HCT116 (cell line): ENCODE measurements at regions not wholly inside any gene's neighbourhood (a gene's known extent, or its start where the extent isn't known, plus 50 kb on each side); places are given as distances from the start of the nearest gene placed in this dataset.

ENCODE experiments used
- ATAC-seq: fragments of 200-7000 bp; cut with Tn5 transposase; 2 replicates; pipeline ENCODE4 v1.9.1; 2020; ENCODE audit warnings: mild to moderate bottlenecking, moderate library complexity
- BruUV-seq: library from RNA; stranded (reverse); fragments of 400-500 nt; replicated peaks from 2 replicates; lab custom pipeline; 2021; lab: Mats Ljungman, UMichigan
- CTCF ChIA-PET: fragments of 300-600 bp; sonication (Branson Sonifier 250); formaldehyde crosslinking; loops from one replicate; lab custom pipeline; 2021; ENCODE audit warnings: antibody characterized with exemption; lab: Charles Lee
- POLR2A ChIA-PET: fragments of 300-600, 350-600 bp; sonication (Branson Sonifier 250); formaldehyde crosslinking; loops from one replicate; lab custom pipeline; 2021; ENCODE audit warnings: antibody characterized with exemption; lab: Charles Lee
- RAD21 ChIA-PET, 2 experiments: fragments of 300-600 bp; sonication (Branson Sonifier 250); formaldehyde crosslinking; loops; one replicate each; lab custom pipeline; 2023; ENCODE audit warnings: low total read pairs in 2 of 2; ENCODE audit not compliant: uncharacterized antibody in 2 of 2, unreplicated experiment in 2 of 2, low non-redundant PET in 1 of 2; lab: Charles Lee
- DNase-seq: peaks from one replicate; pipeline ENCODE4 v3.0.0-alpha.2; 2010; ENCODE audit warnings: low read depth, low spot score
- H2AFZ ChIP-seq: fragments of 200-600 bp; shearing (Covaris generic), sonication (generic); 2 replicates; pipeline ENCODE4 v1.6.1; 2017; ENCODE audit warnings: low read depth, mixed run types, mixed read lengths, antibody characterized with exemption, low read length; ENCODE audit not compliant: poor library complexity, severe bottlenecking
- H3K27ac ChIP-seq: 2 replicates; pipeline ENCODE4 v1.5.1; 2012; ENCODE audit warnings: low read depth, low read length
- H3K27me3 ChIP-seq: fragments of 200-600 bp; sonication (generic); 2 replicates; pipeline ENCODE4 v1.6.1; 2016; ENCODE audit warnings: mixed run types, low read length, mixed read lengths; ENCODE audit not compliant: insufficient read depth
- H3K36me3 ChIP-seq, 2 experiments: fragments of 200-500 bp in 1 of 2; fragments of 200-600 bp in 1 of 2; sonication (Bioruptor generic) in 1 of 2; sonication (generic) in 1 of 2; 2 replicates each; pipeline versions ENCODE4 v1.5.1 to v1.6.1; 2014 to 2016; ENCODE audit warnings: low read length in 2 of 2, inconsistent platforms in 1 of 2, mixed read lengths in 1 of 2, mixed run types in 1 of 2; ENCODE audit not compliant: insufficient read depth in 2 of 2, control insufficient read depth in 1 of 2
- H3K4me1 ChIP-seq, 2 experiments: fragments of 200-600 bp in 1 of 2; sonication (generic) in 1 of 2; 2 replicates each; pipeline versions ENCODE4 v1.5.1 to v1.6.1; 2012 to 2017; ENCODE audit warnings: low read length in 2 of 2, inconsistent platforms in 1 of 2, mild to moderate bottlenecking in 1 of 2, mixed read lengths in 1 of 2, mixed run types in 1 of 2, moderate library complexity in 1 of 2; ENCODE audit not compliant: insufficient read depth in 2 of 2, control insufficient read depth in 1 of 2
- H3K4me2 ChIP-seq: fragments of 200-600 bp; sonication (generic); 2 replicates; pipeline ENCODE4 v1.6.1; 2017; ENCODE audit warnings: mixed run types, low read length, mixed read lengths
- H3K4me3 ChIP-seq, 2 experiments: fragments of 200-600 bp in 1 of 2; sonication (generic) in 1 of 2; replicated peaks in 1 of 2; 2 replicates each; pipeline ENCODE4 v1.5.1; 2011 to 2016; ENCODE audit warnings: low read length in 2 of 2, control low read depth in 1 of 2, low read depth in 1 of 2, mild to moderate bottlenecking in 1 of 2, mixed read lengths in 1 of 2, mixed run types in 1 of 2
- H3K79me2 ChIP-seq: fragments of 200-600 bp; sonication (generic); 2 replicates; pipeline ENCODE4 v1.6.1; 2017; ENCODE audit warnings: mild to moderate bottlenecking, mixed run types, low read length, moderate library complexity, mixed read lengths; ENCODE audit not compliant: insufficient read depth
- H3K9ac ChIP-seq: fragments of 200-600 bp; sonication (generic); 2 replicates; pipeline ENCODE4 v1.6.1; 2016; ENCODE audit warnings: low read length, mixed read lengths
- H3K9me2 ChIP-seq: fragments of 200-600 bp; sonication (generic), shearing (Covaris generic); 2 replicates; pipeline ENCODE4 v1.6.1; 2017; ENCODE audit warnings: mixed run types, mild to moderate bottlenecking, moderate library complexity; ENCODE audit not compliant: insufficient read depth
- H3K9me3 ChIP-seq, 2 experiments: fragments of 200-500 bp in 1 of 2; fragments of 200-600 bp in 1 of 2; sonication (Bioruptor generic) in 1 of 2; sonication (generic) in 1 of 2; 2 replicates each; pipeline ENCODE4 v1.6.1; 2014 to 2017; ENCODE audit warnings: low read length in 2 of 2, mixed read lengths in 2 of 2, inconsistent platforms in 1 of 2, low read depth in 1 of 2, mild to moderate bottlenecking in 1 of 2, mixed run types in 1 of 2, moderate library complexity in 1 of 2; ENCODE audit not compliant: control insufficient read depth in 1 of 2, insufficient read depth in 1 of 2
- H4K20me1 ChIP-seq: fragments of 200-600 bp; sonication (generic), shearing (Covaris generic); 2 replicates; pipeline ENCODE4 v1.6.1; 2017; ENCODE audit warnings: mixed run types, mild to moderate bottlenecking, moderate library complexity; ENCODE audit not compliant: insufficient read depth
- CBX3 ChIP-seq: IDR thresholded peaks from 2 replicates; pipeline ENCODE4 v1.6.1; 2012; ENCODE audit warnings: low read depth
- CEBPB ChIP-seq: IDR thresholded peaks from 2 replicates; pipeline ENCODE4 v1.6.1; 2012; ENCODE audit warnings: low read depth
- EGR1 ChIP-seq: IDR thresholded peaks from 2 replicates; pipeline ENCODE4 v1.6.1; 2012; ENCODE audit warnings: low read depth
- ELF1 ChIP-seq: IDR thresholded peaks from 2 replicates; pipeline ENCODE4 v1.6.1; 2012; ENCODE audit warnings: low read depth, borderline replicate concordance
- EZH2 ChIP-seq: fragments of 200-600 bp; sonication (generic); IDR thresholded peaks from 2 replicates; pipeline ENCODE4 v1.6.1; 2017; ENCODE audit warnings: antibody characterized with exemption, mixed run types
- EZH2phosphoT487 ChIP-seq: fragments of 200-600 bp; IDR thresholded peaks from 2 replicates; pipeline ENCODE4 v1.6.1; 2018; ENCODE audit warnings: antibody characterized with exemption, borderline replicate concordance
- FOSL1 ChIP-seq: IDR thresholded peaks from 2 replicates; pipeline ENCODE4 v1.6.1; 2012; ENCODE audit warnings: low read depth
- JUND ChIP-seq: IDR thresholded peaks from 2 replicates; pipeline ENCODE4 v1.6.1; 2012
- RAD21 ChIP-seq: IDR thresholded peaks from 2 replicates; pipeline ENCODE4 v1.6.1; 2012; ENCODE audit warnings: low read depth, mild to moderate bottlenecking
- SIN3A ChIP-seq: IDR thresholded peaks from 2 replicates; pipeline ENCODE4 v1.6.1; 2012; ENCODE audit warnings: low read depth
- SP1 ChIP-seq: IDR thresholded peaks from 2 replicates; pipeline ENCODE4 v1.6.1; 2012; ENCODE audit warnings: low read depth
- TCF7L2 ChIP-seq: IDR thresholded peaks from 2 replicates; pipeline ENCODE4 v1.7.0; 2011; ENCODE audit warnings: borderline replicate concordance, inconsistent platforms; ENCODE audit not compliant: insufficient read depth, insufficient read length; ENCODE audit errors: extremely low read depth
- YY1 ChIP-seq: IDR thresholded peaks from 2 replicates; pipeline ENCODE4 v1.6.1; 2011; ENCODE audit warnings: low read length, low read depth, moderate library complexity, mild to moderate bottlenecking; ENCODE audit not compliant: insufficient replicate concordance; ENCODE audit errors: extremely low read depth
- ZFX ChIP-seq: fragments of 450-650 bp; IDR thresholded peaks from 2 replicates; pipeline ENCODE4 v1.6.1; 2017
- ZNF274 ChIP-seq: fragments of 200-500 bp; sonication (Bioruptor generic); IDR thresholded peaks from 2 replicates; pipeline ENCODE4 v1.6.1; 2014; ENCODE audit warnings: mild to moderate bottlenecking, low read depth, low read length, inconsistent platforms
- intact Hi-C: fragments of 100-400 bp; cut with micrococcal nuclease; formaldehyde crosslinking; loops from 2 replicates; pipeline ENCODE4 v1.10.0; 2022
- TF ChIP-seq, protein P1 (sequence below): IDR thresholded peaks from 2 replicates; pipeline ENCODE4 v1.6.1; 2012
- TF ChIP-seq, protein P2 (sequence below): IDR thresholded peaks from 2 replicates; pipeline ENCODE4 v1.6.1; 2011; ENCODE audit warnings: mild to moderate bottlenecking, low read length, moderate library complexity; ENCODE audit not compliant: insufficient replicate concordance; ENCODE audit errors: extremely low read depth
- TF ChIP-seq, protein P3 (sequence below): IDR thresholded peaks from 2 replicates; pipeline ENCODE4 v1.6.1; 2012

DNA sequence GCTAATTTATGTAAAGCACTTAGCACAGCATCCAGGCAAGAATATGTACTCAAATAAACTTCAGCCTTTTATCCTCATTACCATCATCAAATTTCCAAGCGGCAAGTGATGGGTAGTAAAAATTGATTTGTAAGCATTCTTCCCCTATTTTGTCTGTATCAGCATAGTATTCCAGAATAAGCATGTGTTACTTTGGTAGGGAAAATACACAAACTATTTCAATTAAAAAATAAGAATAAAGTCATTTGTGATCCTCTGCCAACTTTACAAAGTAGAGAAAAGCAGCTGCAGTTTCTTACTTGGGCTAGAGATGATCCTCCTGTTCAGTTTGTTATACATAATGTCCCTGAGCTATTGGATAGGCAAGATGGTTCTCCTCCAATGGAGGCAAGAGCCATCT lies 493.2 kb downstream of the ZEB2 start:
- Histone ChIP-seq H3K9me2 (no peaks in the 10 kb centered on the region), H3K79me2 (no peaks in the 10 kb centered on the region), H3K9me3 (no peaks in the 10 kb centered on the region), H3K36me3 (no peaks in the 10 kb centered on the region), H3K4me2 (no peak overlapping the region), H3K9ac (no peak overlapping the region), H3K4me1 (no peaks in the 10 kb centered on the region), H3K27ac (no peak overlapping the region), H4K20me1 (no peaks in the 10 kb centered on the region), H3K27me3 (no peaks in the 10 kb centered on the region), H3K4me3 (no peak overlapping the region), H2AFZ (no peak overlapping the region)
- BruUV-seq: no TSS peak
- DNase-seq: no peak
- POLR2A ChIA-PET: no interaction called here
- TF ChIP-seq, protein P1, sequence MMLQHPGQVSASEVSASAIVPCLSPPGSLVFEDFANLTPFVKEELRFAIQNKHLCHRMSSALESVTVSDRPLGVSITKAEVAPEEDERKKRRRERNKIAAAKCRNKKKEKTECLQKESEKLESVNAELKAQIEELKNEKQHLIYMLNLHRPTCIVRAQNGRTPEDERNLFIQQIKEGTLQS: no peak
- TF ChIP-seq YY1: no peak
- CTCF ChIA-PET: interaction anchor here (0.6 kb wide), 1 partner anchor 16 kb away, joined by 3 read pairs; no protein-coding TSS in a partner anchor
- ATAC-seq: no peak
- intact Hi-C loops: no loop called here
- RAD21 ChIA-PET: no interaction called here

DNA sequence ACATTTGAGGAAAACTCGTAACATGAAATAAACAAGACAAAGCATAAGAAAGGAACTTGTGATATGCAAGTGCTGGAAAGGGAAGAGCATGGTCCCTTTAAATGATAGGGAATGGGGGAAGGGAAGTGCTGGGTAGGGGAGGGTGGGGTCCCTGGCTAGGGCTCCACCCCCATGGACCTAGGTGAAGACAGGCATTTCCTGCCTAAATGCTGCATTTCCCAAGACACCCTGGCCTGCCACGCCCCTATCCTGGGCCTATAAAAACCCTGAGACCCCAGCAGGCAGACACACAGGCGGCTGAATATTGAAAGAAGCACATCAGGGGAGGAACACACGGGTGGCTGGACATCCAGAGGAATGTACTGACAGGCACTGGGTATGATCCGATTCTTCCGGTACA lies 499.9 kb downstream of the ZEB2 start:
- ChIA-PET CTCF (no interaction called here), RAD21 (no interaction called here), POLR2A (no interaction called here)
- Histone ChIP-seq H4K20me1 (no peaks in the 10 kb centered on the region), H3K4me1 (no peaks in the 10 kb centered on the region), H3K27ac (no peak overlapping the region), H3K9me2 (no peaks in the 10 kb centered on the region), H3K4me2 (no peak overlapping the region), H2AFZ (no peak overlapping the region), H3K79me2 (no peaks in the 10 kb centered on the region), H3K9me3 (no peaks in the 10 kb centered on the region), H3K36me3 (no peaks in the 10 kb centered on the region), H3K27me3 (no peaks in the 10 kb centered on the region), H3K9ac (no peak overlapping the region), H3K4me3 (no peak overlapping the region)
- ATAC-seq (no peak), DNase-seq (no peak)
- no TSS peak for BruUV-seq
- intact Hi-C loops: no loop called here
- TF ChIP-seq RAD21 (no peak), ELF1 (no peak), ZFX (no peak), SIN3A (no peak), ZNF274 (no peak), SP1 (no peak), EGR1 (no peak), EZH2phosphoT487 (no peak), FOSL1 (no peak), JUND (no peak), YY1 (no peak), TCF7L2 (no peak), CEBPB (no peak), CBX3 (no peak), EZH2 (no peak)
- TF ChIP-seq, protein P1: no peak
- TF ChIP-seq, protein P2, sequence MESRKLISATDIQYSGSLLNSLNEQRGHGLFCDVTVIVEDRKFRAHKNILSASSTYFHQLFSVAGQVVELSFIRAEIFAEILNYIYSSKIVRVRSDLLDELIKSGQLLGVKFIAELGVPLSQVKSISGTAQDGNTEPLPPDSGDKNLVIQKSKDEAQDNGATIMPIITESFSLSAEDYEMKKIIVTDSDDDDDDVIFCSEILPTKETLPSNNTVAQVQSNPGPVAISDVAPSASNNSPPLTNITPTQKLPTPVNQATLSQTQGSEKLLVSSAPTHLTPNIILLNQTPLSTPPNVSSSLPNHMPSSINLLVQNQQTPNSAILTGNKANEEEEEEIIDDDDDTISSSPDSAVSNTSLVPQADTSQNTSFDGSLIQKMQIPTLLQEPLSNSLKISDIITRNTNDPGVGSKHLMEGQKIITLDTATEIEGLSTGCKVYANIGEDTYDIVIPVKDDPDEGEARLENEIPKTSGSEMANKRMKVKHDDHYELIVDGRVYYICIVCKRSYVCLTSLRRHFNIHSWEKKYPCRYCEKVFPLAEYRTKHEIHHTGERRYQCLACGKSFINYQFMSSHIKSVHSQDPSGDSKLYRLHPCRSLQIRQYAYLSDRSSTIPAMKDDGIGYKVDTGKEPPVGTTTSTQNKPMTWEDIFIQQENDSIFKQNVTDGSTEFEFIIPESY: no peak
- TF ChIP-seq, protein P3, sequence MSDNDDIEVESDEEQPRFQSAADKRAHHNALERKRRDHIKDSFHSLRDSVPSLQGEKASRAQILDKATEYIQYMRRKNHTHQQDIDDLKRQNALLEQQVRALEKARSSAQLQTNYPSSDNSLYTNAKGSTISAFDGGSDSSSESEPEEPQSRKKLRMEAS: no peak
